Activated T-helper 9 cell treated with anti-CD3 and anti-CD28 coated beads, Interleukin-2, amount 50 U/mL, for 16 hours (primary cell): ENCODE measurements at regions not wholly inside any gene's neighbourhood (a gene's known extent, or its start where the extent isn't known, plus 50 kb on each side); places are given as distances from the start of the nearest gene placed in this dataset.

Experiments used
- DNase-seq: peaks from one replicate; pipeline ENCODE4 v3.0.0-alpha.2; 2020; ENCODE audit warnings: low read depth

GRCh38 chr4:89420507-89420906 is 112.9 kb upstream of the GPRIN3 start:
- no peak for DNase-seq

- no peak for DNase-seq
Measured at GRCh38 chr4:89419111-89419695, 111.6 kb upstream of the GPRIN3 start.

- no peak for DNase-seq
Measured at GRCh38 chr4:89416960-89417359, 109.4 kb upstream of the GPRIN3 start.

GRCh38 chr4:89413518-89413917 is 105.9 kb upstream of the GPRIN3 start:
- DNase-seq: no peak

GRCh38 chr4:89411539-89412309 is 104.1 kb upstream of the GPRIN3 start:
- DNase-seq: no peak

- no peak for DNase-seq
Measured at GRCh38 chr4:89410687-89411086, 103.1 kb upstream of the GPRIN3 start.

GRCh38 chr4:89404530-89404929 is 96.9 kb upstream of the GPRIN3 start:
- DNase-seq: no peak

- DNase-seq: no peak
Measured at GRCh38 chr4:89403826-89404225, 96.2 kb upstream of the GPRIN3 start.

GRCh38 chr4:89400287-89401035 is 92.9 kb upstream of the GPRIN3 start:
- DNase-seq: no peak

- DNase-seq: no peak
Measured at GRCh38 chr4:89398644-89399043, 91.0 kb upstream of the GPRIN3 start.

- DNase-seq: no peak
Measured at GRCh38 chr4:89398146-89398545, 90.5 kb upstream of the GPRIN3 start.

- DNase-seq: no peak
Measured at GRCh38 chr4:89397441-89397840, 89.8 kb upstream of the GPRIN3 start.

- no peak for DNase-seq
Measured at GRCh38 chr4:89382439-89382838, 74.8 kb upstream of the GPRIN3 start.

- DNase-seq: no peak
Measured at GRCh38 chr4:89380980-89381379, 73.4 kb upstream of the GPRIN3 start.

- DNase-seq: no peak
Measured at GRCh38 chr4:89379511-89380044, 72.0 kb upstream of the GPRIN3 start.

GRCh38 chr4:89373394-89373793 is 65.8 kb upstream of the GPRIN3 start:
- DNase-seq: no peak

- no peak for DNase-seq
Measured at GRCh38 chr4:89371614-89372013, 64.0 kb upstream of the GPRIN3 start.

GRCh38 chr4:89369581-89369980 is 62.0 kb upstream of the GPRIN3 start:
- no peak for DNase-seq

GRCh38 chr4:89368861-89369260 is 61.3 kb upstream of the GPRIN3 start:
- DNase-seq: no peak

GRCh38 chr4:89365776-89366175 is 58.2 kb upstream of the GPRIN3 start:
- no peak for DNase-seq

GRCh38 chr4:89365375-89365774 is 57.8 kb upstream of the GPRIN3 start:
- no peak for DNase-seq

GRCh38 chr4:89364541-89364940 is 56.9 kb upstream of the GPRIN3 start:
- no peak for DNase-seq

GRCh38 chr4:89363786-89364185 is 56.2 kb upstream of the GPRIN3 start:
- DNase-seq: no peak
